ENCODE measurements at regions not wholly inside any gene's neighbourhood (a gene's known extent, or its start where the extent isn't known, plus 50 kb on each side); places are given as distances from the start of the nearest gene placed in this dataset.

GRCh38 chr3:65037861-65038260, 350.1 kb upstream of the ADAMTS9 start:
- no peak for TF ChIP-seq CTCF (IDR thresholded peaks at IDR 0.05)
- no peak for TF ChIP-seq POLR2AphosphoS5 (IDR thresholded peaks at IDR 0.05)
- TF ChIP-seq POLR2A (IDR thresholded peaks at IDR 0.05; ENCODE audit: low read depth) = no peak
